ENCODE measurements at regions not wholly inside any gene's neighbourhood (a gene's known extent, or its start where the extent isn't known, plus 50 kb on each side); places are given as distances from the start of the nearest gene placed in this dataset.

- H3K79me2 ChIP-seq (ENCODE audit: control insufficient read depth, insufficient read depth, low read length), result no peaks in the 10 kb centered on the region
- H3K4me3 ChIP-seq, result no peak overlapping the region
- H3K27me3 ChIP-seq (ENCODE audit: control insufficient read depth in 2 of 2, insufficient read depth in 2 of 2, low read length in 2 of 2), result no peaks in the 10 kb centered on the region
- H3K9ac ChIP-seq (ENCODE audit: insufficient read depth in 1 of 2, low read depth in 2 of 2, low read length in 2 of 2), result no peak overlapping the region
- no peak for ATAC-seq
- ChIA-PET CTCF (ENCODE audit: low intra/inter-chr PET ratio) (no interaction called here), POLR2A (no interaction called here)
- H3K4me1 ChIP-seq (replicated peaks in 1 of 2; ENCODE audit: control insufficient read depth in 2 of 2, insufficient read depth in 2 of 2, low read length in 2 of 2), result no peaks in the 10 kb centered on the region
- H2AFZ ChIP-seq (ENCODE audit: low read depth, low read length), result no peak overlapping the region
- H3K27ac ChIP-seq (ENCODE audit: extremely low read depth, low read depth, low read length), result no peak overlapping the region
- intact Hi-C loops (cut with micrococcal nuclease), result no loop called here
- WGBS (ENCODE audit: insufficient coverage, low coverage, missing lambda C conversion rate), result no CpG with 5 or more reads among the region's 1 CpG
- no peaks in the 10 kb centered on the region for H3K36me3 ChIP-seq (ENCODE audit: control insufficient read depth, insufficient read depth, low read length)
- no TSS peak for BruUV-seq (replicated peaks)
- H3K9me1 ChIP-seq (ENCODE audit: control insufficient read depth, insufficient read depth, low read length), result no peaks in the 10 kb centered on the region
- no peaks in the 10 kb centered on the region for H4K20me1 ChIP-seq (replicated peaks; ENCODE audit: control insufficient read depth, insufficient read depth, low read length)
- in situ Hi-C loops (cut with MboI), result no loop called here
- no peak overlapping the region for H3K4me2 ChIP-seq (ENCODE audit: insufficient read depth, low read length)
- DNase-seq (ENCODE audit: extremely low read depth in 1 of 4, low spot score in 3 of 4), result no peak
- FAIRE-seq, result no peak
- H3K9me3 ChIP-seq (replicated peaks; ENCODE audit: control insufficient read depth, insufficient read depth, low read depth, low read length), result no peaks in the 10 kb centered on the region
- peak in 1 of 3 experiments; percentile 21; a peak in 1 of 6 replicates for TF ChIP-seq ZBTB11 (CRISPR knock-in tag; IDR thresholded peaks at IDR 0.05)
- no peak for TF ChIP-seq HCFC1 (IDR thresholded peaks at IDR 0.05; ENCODE audit: low read depth, low read length)
These were observed 155.3 kb upstream of the PRICKLE2 start for GRCh38 chr3:64380546-64380945.

- no peak overlapping the region for H3K4me3 ChIP-seq
- in situ Hi-C loops (cut with MboI) (no loop called here), intact Hi-C loops (cut with micrococcal nuclease) (no loop called here)
- H3K9me3 ChIP-seq (replicated peaks; ENCODE audit: control insufficient read depth, insufficient read depth, low read depth, low read length), result no peaks in the 10 kb centered on the region
- WGBS (ENCODE audit: insufficient coverage, low coverage, missing lambda C conversion rate), result 0% methylated on average over 5 of the region's 5 CpGs
- no peaks in the 10 kb centered on the region for H3K4me1 ChIP-seq (replicated peaks in 1 of 2; ENCODE audit: control insufficient read depth in 2 of 2, insufficient read depth in 2 of 2, low read length in 2 of 2)
- no peaks in the 10 kb centered on the region for H3K79me2 ChIP-seq (ENCODE audit: control insufficient read depth, insufficient read depth, low read length)
- no peaks in the 10 kb centered on the region for H3K27me3 ChIP-seq (ENCODE audit: control insufficient read depth in 2 of 2, insufficient read depth in 2 of 2, low read length in 2 of 2)
- CTCF ChIA-PET (ENCODE audit: low intra/inter-chr PET ratio), result no interaction called here
- no peak for FAIRE-seq
- POLR2A ChIA-PET, result no interaction called here
- peak; percentile 27; the same call in 1 of the 2 replicates for TF ChIP-seq RFX1 (IDR thresholded peaks at IDR 0.05)
- no peak for TF ChIP-seq ZNF561 (CRISPR knock-in tag; conservative IDR thresholded peaks at IDR 0.05)
- ATAC-seq, result no peak
- no peak overlapping the region for H3K27ac ChIP-seq (ENCODE audit: extremely low read depth, low read depth, low read length)
- no peak overlapping the region for H3K4me2 ChIP-seq (ENCODE audit: insufficient read depth, low read length)
- no peaks in the 10 kb centered on the region for H3K9me1 ChIP-seq (ENCODE audit: control insufficient read depth, insufficient read depth, low read length)
- no peak overlapping the region for H2AFZ ChIP-seq (ENCODE audit: low read depth, low read length)
- no TSS peak for BruUV-seq (replicated peaks)
- no peak overlapping the region for H3K9ac ChIP-seq (ENCODE audit: insufficient read depth in 1 of 2, low read depth in 2 of 2, low read length in 2 of 2)
- H3K36me3 ChIP-seq (ENCODE audit: control insufficient read depth, insufficient read depth, low read length), result no peaks in the 10 kb centered on the region
- DNase-seq (ENCODE audit: extremely low read depth in 1 of 4, low spot score in 3 of 4), result no peak
- H4K20me1 ChIP-seq (replicated peaks; ENCODE audit: control insufficient read depth, insufficient read depth, low read length), result no peaks in the 10 kb centered on the region
These were observed 154.0 kb upstream of the PRICKLE2 start for GRCh38 chr3:64379221-64379620.
